GM10248 (cell line): ENCODE measurements at regions not wholly inside any gene's neighbourhood (a gene's known extent, or its start where the extent isn't known, plus 50 kb on each side); places are given as distances from the start of the nearest gene placed in this dataset.
"Not testable (repeated sequence)": the region's sequence is repeated elsewhere in the genome, so short reads cannot be mapped to it uniquely, and the experiment has no call there.

ENCODE experiments used
- CTCF ChIA-PET: fragments of 300-600 bp; sonication (Branson Sonifier 250); formaldehyde crosslinking; extraction: SDS; loops from one replicate; lab custom pipeline; 2021; ENCODE audit warnings: antibody characterized with exemption; lab: Yijun Ruan, JAX
- POLR2A ChIA-PET: fragments of 350-650 bp; sonication (Branson Sonifier 250); formaldehyde crosslinking; extraction: SDS; loops from one replicate; lab custom pipeline; 2020; ENCODE audit warnings: antibody characterized with exemption; lab: Yijun Ruan, JAX
- DNase-seq: peaks from one replicate; pipeline ENCODE4 v3.0.0; 2012; ENCODE audit errors: extremely low spot score

- POLR2A ChIA-PET, DNase-seq, CTCF ChIA-PET: not testable (repeated sequence)
Observed at GRCh38 chr22:11932212-11932611, 3595.8 kb upstream of the OR11H1 start.

GRCh38 chr22:11967915-11968616 is 3559.9 kb upstream of the OR11H1 start:
- POLR2A ChIA-PET, CTCF ChIA-PET, DNase-seq: not testable (repeated sequence)

- DNase-seq: peak; percentile 2
- CTCF ChIA-PET, POLR2A ChIA-PET: not testable (repeated sequence)
Observed at GRCh38 chr22:11973856-11974255, 3554.1 kb upstream of the OR11H1 start.
